PC-9 (cell line): ENCODE measurements at regions not wholly inside any gene's neighbourhood (a gene's known extent, or its start where the extent isn't known, plus 50 kb on each side); places are given as distances from the start of the nearest gene placed in this dataset.

Experiments used
- EZH2 ChIP-seq: fragments of 200-600 bp; sonication (generic); IDR thresholded peaks from 2 replicates; pipeline ENCODE4 v1.8.0; 2017; ENCODE audit warnings: antibody characterized with exemption, low read depth
- TF ChIP-seq, protein P1 (sequence below): fragments of 200-600 bp; sonication (generic); conservative IDR thresholded peaks from 2 replicates; pipeline ENCODE4 v1.6.1; 2017; ENCODE audit warnings: mixed run types, antibody characterized with exemption, mild to moderate bottlenecking, moderate library complexity

DNA sequence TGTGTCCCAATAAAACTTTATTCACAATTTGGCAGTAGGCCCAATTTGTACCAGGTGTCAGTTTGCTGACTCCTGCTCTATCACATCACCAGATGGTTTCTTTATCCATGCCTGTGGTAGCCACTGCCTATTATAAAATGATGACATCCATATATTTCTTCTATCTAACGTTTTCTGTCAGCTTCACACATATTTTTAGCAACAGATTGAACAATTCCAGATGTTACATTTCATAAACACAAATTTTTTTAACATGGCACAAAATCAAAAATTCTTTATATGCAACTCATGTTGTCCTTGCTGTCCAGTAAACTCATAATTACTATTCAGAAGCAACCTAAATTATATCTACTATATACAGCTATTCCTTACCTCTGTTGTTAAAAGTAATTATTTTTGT lies 1371.6 kb downstream of the NSUN3 start:
- TF ChIP-seq, protein P1, sequence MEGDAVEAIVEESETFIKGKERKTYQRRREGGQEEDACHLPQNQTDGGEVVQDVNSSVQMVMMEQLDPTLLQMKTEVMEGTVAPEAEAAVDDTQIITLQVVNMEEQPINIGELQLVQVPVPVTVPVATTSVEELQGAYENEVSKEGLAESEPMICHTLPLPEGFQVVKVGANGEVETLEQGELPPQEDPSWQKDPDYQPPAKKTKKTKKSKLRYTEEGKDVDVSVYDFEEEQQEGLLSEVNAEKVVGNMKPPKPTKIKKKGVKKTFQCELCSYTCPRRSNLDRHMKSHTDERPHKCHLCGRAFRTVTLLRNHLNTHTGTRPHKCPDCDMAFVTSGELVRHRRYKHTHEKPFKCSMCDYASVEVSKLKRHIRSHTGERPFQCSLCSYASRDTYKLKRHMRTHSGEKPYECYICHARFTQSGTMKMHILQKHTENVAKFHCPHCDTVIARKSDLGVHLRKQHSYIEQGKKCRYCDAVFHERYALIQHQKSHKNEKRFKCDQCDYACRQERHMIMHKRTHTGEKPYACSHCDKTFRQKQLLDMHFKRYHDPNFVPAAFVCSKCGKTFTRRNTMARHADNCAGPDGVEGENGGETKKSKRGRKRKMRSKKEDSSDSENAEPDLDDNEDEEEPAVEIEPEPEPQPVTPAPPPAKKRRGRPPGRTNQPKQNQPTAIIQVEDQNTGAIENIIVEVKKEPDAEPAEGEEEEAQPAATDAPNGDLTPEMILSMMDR: no peak
- TF ChIP-seq EZH2: no peak
